ENCODE measurements at regions not wholly inside any gene's neighbourhood (a gene's known extent, or its start where the extent isn't known, plus 50 kb on each side); places are given as distances from the start of the nearest gene placed in this dataset.

- TF ChIP-seq CTCF (IDR thresholded peaks at IDR 0.05 in 4 of 5, conservative IDR thresholded peaks at IDR 0.05 in 1 of 5) (no peak), POLR2A (IDR thresholded peaks at IDR 0.05) (no peak)
These were observed 535.4 kb downstream of the CDH8 start for GRCh38 chr16:61500851-61501250.
